HUES6 (cell line): ENCODE measurements at regions not wholly inside any gene's neighbourhood (a gene's known extent, or its start where the extent isn't known, plus 50 kb on each side); places are given as distances from the start of the nearest gene placed in this dataset.
A peak's percentile ranks its signal among the peaks of the same experiment; 100 is the strongest.

Experiments
- H3K27ac ChIP-seq: 2 replicates; pipeline ENCODE4 v1.7.0; 2013; ENCODE audit warnings: low read depth, mild to moderate bottlenecking, low read length, inconsistent platforms
- H3K27me3 ChIP-seq: 2 replicates; pipeline ENCODE4 v1.6.1; 2013; ENCODE audit warnings: low read length; ENCODE audit not compliant: control insufficient read depth, insufficient read depth
- H3K36me3 ChIP-seq: 2 replicates; pipeline ENCODE4 v1.6.1; 2013; ENCODE audit warnings: low read length; ENCODE audit not compliant: control insufficient read depth, insufficient read depth
- H3K4me1 ChIP-seq: 2 replicates; pipeline ENCODE4 v1.6.1; 2013; ENCODE audit warnings: low read length; ENCODE audit not compliant: control insufficient read depth, insufficient read depth
- H3K4me3 ChIP-seq: 2 replicates; pipeline ENCODE4 v1.5.1; 2013; ENCODE audit warnings: low read depth, low read length
- H3K9ac ChIP-seq: one replicate; pipeline ENCODE4 v1.6.1; 2013; ENCODE audit warnings: mild to moderate bottlenecking, low read length
- H3K9me3 ChIP-seq: 2 replicates; pipeline ENCODE4 v1.6.1; 2013; ENCODE audit warnings: low read depth, low read length; ENCODE audit not compliant: control insufficient read depth, insufficient read depth

DNA sequence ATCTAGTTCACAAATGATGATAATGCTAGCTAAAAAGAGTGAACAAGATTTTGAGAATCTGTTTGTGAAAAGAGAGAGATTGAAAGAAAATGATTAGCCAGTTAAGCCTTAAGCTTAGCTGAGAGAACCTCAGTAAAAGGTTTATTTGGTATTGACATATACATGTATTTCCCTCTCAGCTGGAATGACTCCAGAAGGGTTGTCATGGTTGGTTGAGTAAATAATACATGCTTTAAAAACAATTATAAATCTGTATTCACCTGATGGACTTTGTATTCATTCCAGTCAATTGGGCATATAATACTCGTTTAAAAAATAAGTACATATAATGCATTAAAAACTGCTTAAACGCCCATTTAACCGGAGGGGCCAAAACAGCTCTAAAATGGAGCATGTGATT lies 181.4 kb downstream of the GRB14 start:
- Histone ChIP-seq H3K27me3 (no peaks in the 10 kb centered on the region), H3K27ac (no peak overlapping the region), H3K9ac (no peak overlapping the region), H3K4me3 (no peak overlapping the region), H3K9me3 (no peaks in the 10 kb centered on the region), H3K36me3 (no peaks in the 10 kb centered on the region), H3K4me1 (0 out of 2 replicates have a peak, but pooled peaks cover 9% of the 10 kb centered on the region)

GRCh38 chr2:164439235-164439634 lies 182.0 kb downstream of the GRB14 start:
- H3K27ac ChIP-seq, result no peak overlapping the region
- H3K27me3 ChIP-seq, result no peaks in the 10 kb centered on the region
- no peaks in the 10 kb centered on the region for H3K36me3 ChIP-seq
- H3K4me1 ChIP-seq, result 0 out of 2 replicates have a peak, but pooled peaks cover 9% of the 10 kb centered on the region
- H3K9me3 ChIP-seq, result no peaks in the 10 kb centered on the region
- no peak overlapping the region for H3K9ac ChIP-seq
- H3K4me3 ChIP-seq, result no peak overlapping the region

GRCh38 chr2:164438490-164439205 lies 182.6 kb downstream of the GRB14 start:
- Histone ChIP-seq H3K27ac (no peak overlapping the region), H3K4me3 (no peak overlapping the region), H3K27me3 (no peaks in the 10 kb centered on the region)

GRCh38 chr2:164436131-164436530 lies 185.2 kb downstream of the GRB14 start:
- H3K36me3 ChIP-seq, result no peaks in the 10 kb centered on the region
- no peak overlapping the region for H3K9ac ChIP-seq
- no peaks in the 10 kb centered on the region for H3K27me3 ChIP-seq
- H3K4me3 ChIP-seq, result no peak overlapping the region
- 0 out of 2 replicates have a peak, but pooled peaks cover 9% of the 10 kb centered on the region for H3K4me1 ChIP-seq
- H3K27ac ChIP-seq, result no peak overlapping the region
- no peaks in the 10 kb centered on the region for H3K9me3 ChIP-seq

More at GRCh38 chr2:164438490-164439205, 182.6 kb downstream of the GRB14 start:
- no peak overlapping the region for H3K9ac ChIP-seq
- no peaks in the 10 kb centered on the region for H3K36me3 ChIP-seq
- H3K9me3 ChIP-seq, result no peaks in the 10 kb centered on the region
- 0 out of 2 replicates have a peak, but pooled peaks cover 9% of the 10 kb centered on the region for H3K4me1 ChIP-seq

GRCh38 chr2:164430166-164430783 lies 191.0 kb downstream of the GRB14 start:
- no peak overlapping the region for H3K4me3 ChIP-seq
- no peak overlapping the region for H3K9ac ChIP-seq
- H3K27ac ChIP-seq, result no peak overlapping the region
- 0 out of 2 replicates have a peak, but pooled peaks cover 4% of the 10 kb centered on the region for H3K4me1 ChIP-seq
- no peaks in the 10 kb centered on the region for H3K36me3 ChIP-seq
- no peaks in the 10 kb centered on the region for H3K27me3 ChIP-seq
- H3K9me3 ChIP-seq, result no peaks in the 10 kb centered on the region

- 0 out of 2 replicates have a peak, but pooled peaks cover 6% of the 10 kb centered on the region for H3K4me1 ChIP-seq
- no peaks in the 10 kb centered on the region for H3K27me3 ChIP-seq
- H3K9ac ChIP-seq, result no peak overlapping the region
- H3K27ac ChIP-seq, result no peak overlapping the region
- no peak overlapping the region for H3K4me3 ChIP-seq
- H3K9me3 ChIP-seq, result no peaks in the 10 kb centered on the region
- no peaks in the 10 kb centered on the region for H3K36me3 ChIP-seq
Measured at GRCh38 chr2:164429354-164429753, 191.9 kb downstream of the GRB14 start.

DNA sequence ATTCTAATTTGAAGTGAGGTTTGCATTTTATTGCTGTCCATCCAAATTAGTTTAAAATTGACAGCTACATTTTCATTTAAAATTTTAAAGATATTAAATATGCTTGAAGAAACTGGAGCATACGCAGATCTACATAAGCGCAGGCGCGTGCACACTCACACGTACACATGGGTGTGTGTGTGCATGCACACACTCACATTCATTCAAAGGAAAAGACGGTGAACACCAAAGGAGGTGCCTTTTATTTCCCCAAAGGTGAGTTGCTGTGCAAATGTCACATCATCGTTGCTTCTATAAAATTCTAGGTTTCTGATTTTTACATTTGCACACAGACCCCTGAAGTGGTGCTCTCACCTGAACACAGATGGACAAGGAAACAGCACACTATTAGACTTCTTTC lies 194.2 kb downstream of the GRB14 start:
- H3K27ac ChIP-seq, result no peak overlapping the region
- H3K4me3 ChIP-seq, result no peak overlapping the region
- H3K36me3 ChIP-seq, result no peaks in the 10 kb centered on the region
- H3K27me3 ChIP-seq, result no peaks in the 10 kb centered on the region
- H3K9me3 ChIP-seq, result no peaks in the 10 kb centered on the region
- H3K9ac ChIP-seq, result no peak overlapping the region
- H3K4me1 ChIP-seq, result 0 out of 2 replicates have a peak, but pooled peaks cover 6% of the 10 kb centered on the region

GRCh38 chr2:164420787-164421186 lies 200.5 kb downstream of the GRB14 start:
- Histone ChIP-seq H3K4me3 (no peak overlapping the region), H3K27ac (no peak overlapping the region), H3K9me3 (no peaks in the 10 kb centered on the region), H3K4me1 (peaks cover 12% of the 10 kb centered on the region; the same call in 1 of the 2 replicates), H3K27me3 (no peaks in the 10 kb centered on the region), H3K36me3 (no peaks in the 10 kb centered on the region), H3K9ac (no peak overlapping the region)

DNA sequence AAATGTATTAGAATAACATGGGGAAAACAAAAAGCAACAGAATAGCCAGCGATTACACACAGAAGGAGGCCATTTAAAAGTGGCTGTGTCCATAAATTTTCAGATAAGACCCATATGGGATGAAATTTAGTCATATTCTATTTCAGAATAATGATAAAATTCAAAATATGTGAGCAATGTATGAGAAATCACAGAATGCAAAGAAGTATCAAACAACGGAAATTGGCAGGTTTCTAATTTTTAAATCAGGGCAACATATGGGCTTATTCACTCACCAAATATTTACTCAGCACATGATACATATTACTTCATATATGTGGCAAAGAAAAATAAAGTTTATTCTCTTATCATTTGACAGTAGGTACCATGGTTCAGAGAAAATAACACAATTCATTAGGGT lies 208.5 kb downstream of the GRB14 start:
- Histone ChIP-seq H3K27me3 (no peaks in the 10 kb centered on the region), H3K4me1 (no peaks in the 10 kb centered on the region), H3K27ac (no peak overlapping the region), H3K4me3 (no peak overlapping the region), H3K9ac (no peak overlapping the region), H3K36me3 (no peaks in the 10 kb centered on the region), H3K9me3 (peaks cover 4% of the 10 kb centered on the region; the same call in 1 of the 2 replicates)

DNA sequence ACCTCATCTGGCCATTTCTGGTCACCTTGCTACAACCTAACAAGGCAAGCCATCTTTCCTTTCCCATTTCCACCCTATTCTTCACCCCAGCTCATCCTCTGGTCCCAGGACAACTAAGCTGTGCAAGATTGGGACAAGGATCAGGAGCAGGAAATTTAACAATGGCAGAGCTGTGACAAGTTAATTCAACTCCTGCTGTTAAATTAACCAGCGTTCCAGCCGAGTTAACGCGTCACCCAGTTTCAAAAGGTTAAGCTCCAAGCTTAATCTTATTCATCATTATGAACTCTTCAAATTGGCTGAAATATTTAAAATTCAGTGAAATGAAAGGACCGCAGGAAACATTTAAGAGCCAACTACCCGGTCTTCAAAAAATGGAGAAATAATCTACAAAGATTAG lies 231.9 kb downstream of the GRB14 start:
- H3K27ac ChIP-seq, result no peak overlapping the region
- H3K36me3 ChIP-seq, result no peaks in the 10 kb centered on the region
- no peaks in the 10 kb centered on the region for H3K9me3 ChIP-seq
- no peak overlapping the region for H3K4me3 ChIP-seq
- peaks cover 17% of the 10 kb centered on the region for H3K4me1 ChIP-seq
- no peaks in the 10 kb centered on the region for H3K27me3 ChIP-seq
- H3K9ac ChIP-seq, result no peak overlapping the region

DNA sequence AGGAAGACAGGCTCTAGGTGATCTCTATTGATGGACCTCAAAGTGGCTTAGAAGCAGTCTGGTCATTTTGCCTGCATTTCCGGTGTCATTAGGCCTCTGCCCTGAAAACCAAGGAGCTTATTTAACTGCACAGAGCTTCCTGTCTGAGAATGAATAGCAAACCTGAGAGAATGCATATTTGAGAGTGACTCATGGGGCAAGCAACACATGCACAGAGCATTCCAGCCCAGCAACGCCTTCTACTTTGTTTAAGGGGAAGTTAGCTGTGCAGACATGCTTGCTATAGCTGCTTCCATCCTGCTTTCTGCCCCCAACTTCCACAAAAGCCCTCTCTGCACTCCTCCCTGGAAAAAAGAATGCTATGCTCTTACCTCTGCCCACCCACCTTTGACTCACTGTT lies 232.8 kb downstream of the GRB14 start:
- H3K9ac ChIP-seq, result no peak overlapping the region
- no peaks in the 10 kb centered on the region for H3K36me3 ChIP-seq
- no peaks in the 10 kb centered on the region for H3K27me3 ChIP-seq
- H3K4me3 ChIP-seq, result no peak overlapping the region
- no peaks in the 10 kb centered on the region for H3K9me3 ChIP-seq
- peaks cover 17% of the 10 kb centered on the region for H3K4me1 ChIP-seq
- peak overlapping the region; percentile 13; the same call in 1 of the 2 replicates for H3K27ac ChIP-seq
